HG03095 (cell line): ENCODE measurements at regions not wholly inside any gene's neighbourhood (a gene's known extent, or its start where the extent isn't known, plus 50 kb on each side); places are given as distances from the start of the nearest gene placed in this dataset.

ENCODE experiments used
- ATAC-seq: cut with Tn5 transposase; IDR thresholded peaks from one replicate; pipeline ENCODE4 v1.9.1; 2021; ENCODE audit warnings: moderate library complexity; ENCODE audit not compliant: unreplicated experiment

DNA sequence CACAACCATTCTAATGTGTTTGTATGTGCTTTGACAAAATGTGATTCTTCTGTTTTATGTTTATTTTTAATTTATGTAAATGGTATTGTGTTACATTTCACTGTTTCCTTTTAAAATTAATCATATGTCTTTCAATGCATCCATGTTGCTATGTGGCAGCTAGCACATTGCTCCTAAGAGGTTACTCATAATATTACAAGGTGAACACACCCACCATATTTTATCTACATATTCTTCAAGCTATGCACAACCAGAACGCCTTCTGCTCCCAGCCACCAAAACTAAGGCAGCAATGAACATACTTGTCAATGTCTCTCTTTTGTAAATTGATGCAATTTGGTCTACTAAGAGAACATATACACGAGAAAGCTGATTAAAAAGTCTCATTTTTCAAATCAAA lies 160.6 kb upstream of the OSR1 start:
- ATAC-seq, result no peak

DNA sequence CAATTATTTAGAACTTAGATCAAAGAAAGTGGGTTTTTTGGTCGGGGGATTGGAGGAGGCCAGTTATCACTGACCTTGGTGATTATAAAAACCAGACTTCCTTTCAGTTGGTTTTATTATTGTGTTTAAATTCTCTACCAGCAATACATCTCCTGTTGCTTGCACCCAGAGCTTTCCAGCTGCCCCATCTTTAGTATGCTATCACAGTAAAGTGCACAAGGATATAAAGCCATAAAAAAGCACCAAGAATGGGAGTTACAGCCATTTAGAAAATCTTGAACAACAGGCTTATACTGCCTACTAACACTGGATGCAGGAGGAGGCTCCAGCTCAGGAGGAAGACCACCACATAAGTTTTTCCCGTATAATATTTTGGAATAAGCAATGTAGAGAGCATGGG lies 148.7 kb upstream of the OSR1 start:
- no peak for ATAC-seq

DNA sequence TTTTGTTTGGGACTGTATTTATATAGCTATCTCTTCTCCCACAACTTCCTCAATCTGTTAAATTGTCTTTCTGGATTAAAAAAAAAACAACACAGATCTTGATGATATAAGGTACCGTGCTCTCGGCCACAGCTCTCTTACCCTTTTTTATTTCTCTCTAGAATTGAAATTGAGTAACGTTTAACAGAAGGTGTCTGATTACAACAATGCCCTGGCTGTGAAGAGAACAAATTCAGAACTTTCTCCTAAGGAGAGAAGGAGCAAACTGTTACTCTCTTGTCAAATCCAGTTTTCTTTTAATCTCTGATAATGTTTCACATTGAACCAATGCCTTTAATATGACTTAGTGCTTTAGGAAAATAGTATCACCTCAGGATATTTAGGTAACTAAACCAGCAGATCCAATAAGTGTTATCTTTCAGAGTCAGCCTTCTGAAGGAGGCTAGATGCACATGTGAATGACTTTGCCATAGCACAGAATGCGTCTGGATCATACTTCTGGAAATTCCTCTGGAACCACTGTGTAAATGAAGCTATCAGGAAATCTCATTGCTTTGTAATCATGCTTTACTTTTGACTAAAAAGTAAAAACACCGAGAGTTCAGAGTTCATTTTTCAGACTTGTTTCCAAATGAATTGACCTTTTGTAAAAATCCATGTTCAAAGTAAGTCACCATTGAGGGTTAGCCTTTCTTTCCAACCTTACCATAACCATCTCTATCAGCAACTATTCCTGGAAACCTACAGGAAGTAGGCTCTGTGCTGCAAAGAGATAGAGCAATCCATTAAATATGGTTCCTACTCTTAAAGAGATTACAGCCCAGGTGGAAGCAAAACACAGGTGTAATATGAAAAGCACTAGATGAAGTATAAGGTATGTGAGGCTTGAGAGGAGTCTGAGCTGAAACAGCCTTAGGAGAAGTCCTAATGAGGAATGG lies 147.0 kb upstream of the OSR1 start:
- ATAC-seq, result no peak

DNA sequence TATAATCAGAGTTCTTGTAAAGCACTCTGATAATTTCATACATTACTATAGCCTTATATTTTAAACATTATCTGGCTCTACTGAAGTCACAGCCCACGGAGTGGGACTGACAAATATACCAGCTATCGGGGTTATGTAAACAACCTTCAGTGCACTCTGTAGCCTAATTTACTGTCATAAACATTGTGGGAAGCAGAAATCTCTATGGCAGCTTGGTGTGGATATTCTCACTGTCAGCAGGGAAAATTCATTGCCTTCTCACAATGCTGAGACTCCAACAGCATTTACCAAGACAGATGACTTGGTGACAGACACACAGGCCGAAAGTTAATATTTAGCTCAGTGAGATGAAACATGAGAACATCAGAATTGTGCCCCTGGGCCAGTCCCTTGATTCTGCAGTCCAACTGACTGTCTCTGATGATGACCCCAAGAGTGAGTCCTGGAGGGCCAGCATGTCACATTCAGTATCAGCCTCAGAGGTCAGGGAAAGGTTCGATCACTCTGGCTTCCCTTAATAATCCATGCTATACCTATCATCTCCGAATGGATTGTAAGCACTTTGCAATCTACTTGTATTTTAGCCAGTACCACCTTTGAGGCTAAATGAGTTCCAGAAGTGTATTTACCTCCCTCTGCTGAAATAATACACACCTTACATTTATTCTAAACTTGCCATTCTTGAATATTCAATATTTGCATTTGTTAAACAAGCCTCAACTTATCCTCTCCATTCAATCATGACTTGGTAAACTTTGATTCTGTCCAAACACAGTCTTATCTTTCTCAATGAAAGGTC lies 146.2 kb upstream of the OSR1 start:
- ATAC-seq, result no peak

DNA sequence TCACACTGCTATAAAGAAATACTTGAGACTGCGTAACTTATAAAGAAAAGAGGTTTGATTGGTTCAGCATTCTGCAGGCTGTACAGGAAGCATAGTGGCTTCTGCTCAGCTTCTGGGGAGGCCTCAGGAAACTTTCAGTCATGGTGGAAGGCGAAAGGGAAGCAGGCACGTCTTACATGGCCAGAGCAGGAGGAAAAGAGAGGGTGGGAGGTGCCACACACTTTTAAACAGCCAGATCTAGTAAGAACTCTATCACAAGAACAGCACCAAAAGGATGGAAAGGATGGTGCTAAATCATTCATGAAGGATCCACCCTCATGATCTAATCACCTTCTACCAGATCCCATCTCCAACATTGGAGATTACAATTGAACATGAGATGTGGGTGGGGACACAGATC lies 145.5 kb upstream of the OSR1 start:
- ATAC-seq, result no peak

DNA sequence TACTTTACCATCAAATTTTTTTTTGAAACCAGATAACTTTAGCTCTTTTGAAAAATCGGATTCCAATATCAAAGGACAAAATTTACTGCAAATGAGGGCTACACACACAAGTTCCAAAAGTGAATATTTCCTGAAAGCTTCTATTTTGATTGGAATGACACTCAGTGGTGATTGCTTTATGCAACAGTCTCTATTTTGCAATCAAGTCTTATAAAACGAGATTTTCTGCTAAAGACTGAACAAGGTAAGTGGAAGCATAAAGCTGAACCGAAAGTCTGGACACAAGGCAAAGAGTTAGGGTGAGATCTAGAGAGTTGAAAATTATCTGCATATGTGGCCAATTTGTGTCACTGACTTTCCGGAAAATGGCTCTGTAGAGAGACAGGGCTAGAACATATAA lies 145.0 kb upstream of the OSR1 start:
- ATAC-seq, result no peak

DNA sequence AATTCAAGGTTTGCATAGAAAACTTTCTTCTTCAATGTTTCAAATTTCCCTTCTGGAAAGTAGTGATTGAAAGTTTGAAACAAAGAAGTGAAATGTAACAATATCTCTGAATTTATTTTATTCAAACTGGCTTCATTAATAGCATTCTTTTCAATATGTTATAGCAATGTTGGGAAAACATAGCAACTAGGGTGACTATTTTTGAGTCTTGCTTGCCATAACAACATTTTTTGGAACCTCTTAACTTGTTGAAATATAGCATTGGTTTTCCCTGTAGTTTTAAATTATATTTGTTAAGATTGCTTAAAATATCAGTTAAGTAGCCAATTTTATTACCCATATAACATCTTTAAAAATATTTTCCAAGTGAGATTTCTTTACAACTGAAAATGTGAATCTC lies 141.7 kb upstream of the OSR1 start:
- no peak for ATAC-seq

DNA sequence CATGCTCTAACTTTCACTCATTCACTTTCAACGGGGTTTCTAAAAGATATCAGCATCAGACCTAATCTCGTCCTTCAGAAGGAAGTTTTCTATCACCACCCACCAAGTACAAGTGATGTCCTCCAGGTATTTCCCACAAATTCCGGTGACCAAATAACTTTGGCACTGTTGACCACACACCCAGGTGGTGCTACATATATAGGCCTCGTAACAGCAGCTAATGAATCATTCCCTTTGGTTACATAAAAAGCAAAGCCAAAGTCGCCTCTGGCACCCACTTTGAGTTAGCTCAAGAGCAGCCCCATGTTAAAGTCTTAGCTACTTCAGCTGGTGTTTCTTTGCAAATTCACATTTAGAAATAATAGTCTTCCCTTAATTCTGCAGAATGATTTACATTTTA lies 138.2 kb upstream of the OSR1 start:
- no peak for ATAC-seq

DNA sequence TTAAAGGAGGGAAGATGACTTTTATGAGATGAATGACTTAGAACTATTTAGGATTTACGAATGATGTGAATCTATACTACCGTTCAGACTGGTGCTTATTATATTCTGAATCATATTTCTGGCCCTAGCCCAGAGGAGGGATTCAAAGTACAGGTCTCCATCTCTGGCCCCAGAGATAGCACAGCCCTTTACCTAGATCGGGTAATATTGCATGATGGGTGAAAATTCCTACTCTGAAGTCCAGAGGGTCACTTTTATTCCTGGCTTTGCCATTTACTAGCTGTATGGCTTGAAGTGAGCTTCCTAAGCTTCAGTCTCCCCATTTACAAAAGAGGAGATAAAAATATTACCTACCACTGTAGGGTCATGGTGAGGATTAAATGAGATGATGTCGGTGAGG lies 135.8 kb upstream of the OSR1 start:
- ATAC-seq, result no peak

DNA sequence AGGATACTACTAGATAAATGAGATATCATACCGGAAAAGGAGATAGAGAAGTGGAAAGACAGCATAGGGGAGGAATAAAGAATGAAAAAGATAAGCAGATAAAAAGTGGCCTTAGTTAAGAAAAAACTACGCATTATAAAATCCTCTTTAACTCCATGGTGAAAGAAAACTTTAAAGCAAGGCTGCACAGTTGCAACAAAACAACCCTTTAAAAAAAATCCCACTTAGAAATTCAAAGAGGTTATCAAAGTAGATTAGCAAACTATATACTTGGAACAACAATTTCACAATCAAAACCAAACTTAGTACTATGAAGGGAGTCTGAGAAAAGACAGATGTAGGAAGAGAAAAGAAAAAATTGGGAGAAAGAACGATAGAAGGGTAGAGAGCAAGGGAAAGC lies 133.4 kb upstream of the OSR1 start:
- no peak for ATAC-seq

DNA sequence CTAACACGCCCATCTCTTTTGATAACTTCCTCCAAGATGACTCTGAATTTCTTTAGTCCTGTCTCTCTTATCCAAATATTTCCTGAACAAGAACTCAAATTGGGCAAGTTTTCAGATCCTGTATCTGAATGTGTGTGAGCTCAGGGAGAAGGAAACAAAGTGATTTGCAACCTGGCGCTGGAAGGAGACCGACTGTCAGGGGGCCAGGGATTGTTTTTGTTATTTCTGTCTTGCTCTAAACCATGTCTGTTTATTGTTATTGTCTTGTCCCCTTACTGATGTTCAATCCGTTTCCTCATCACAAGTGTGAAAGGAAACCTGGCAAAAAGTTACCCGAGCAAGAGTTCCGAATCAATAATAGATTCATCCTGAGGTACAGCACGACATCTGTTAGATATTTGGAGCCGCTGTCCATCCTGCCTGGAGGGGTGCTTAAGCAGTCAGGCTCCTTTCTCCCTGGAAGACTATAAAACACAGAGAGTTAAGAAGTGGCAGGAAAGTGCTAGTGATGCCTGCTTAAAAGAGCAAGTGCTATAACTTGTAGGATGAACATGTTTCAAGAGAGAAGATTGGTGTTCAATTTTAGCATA lies 132.5 kb upstream of the OSR1 start:
- ATAC-seq, result no peak

DNA sequence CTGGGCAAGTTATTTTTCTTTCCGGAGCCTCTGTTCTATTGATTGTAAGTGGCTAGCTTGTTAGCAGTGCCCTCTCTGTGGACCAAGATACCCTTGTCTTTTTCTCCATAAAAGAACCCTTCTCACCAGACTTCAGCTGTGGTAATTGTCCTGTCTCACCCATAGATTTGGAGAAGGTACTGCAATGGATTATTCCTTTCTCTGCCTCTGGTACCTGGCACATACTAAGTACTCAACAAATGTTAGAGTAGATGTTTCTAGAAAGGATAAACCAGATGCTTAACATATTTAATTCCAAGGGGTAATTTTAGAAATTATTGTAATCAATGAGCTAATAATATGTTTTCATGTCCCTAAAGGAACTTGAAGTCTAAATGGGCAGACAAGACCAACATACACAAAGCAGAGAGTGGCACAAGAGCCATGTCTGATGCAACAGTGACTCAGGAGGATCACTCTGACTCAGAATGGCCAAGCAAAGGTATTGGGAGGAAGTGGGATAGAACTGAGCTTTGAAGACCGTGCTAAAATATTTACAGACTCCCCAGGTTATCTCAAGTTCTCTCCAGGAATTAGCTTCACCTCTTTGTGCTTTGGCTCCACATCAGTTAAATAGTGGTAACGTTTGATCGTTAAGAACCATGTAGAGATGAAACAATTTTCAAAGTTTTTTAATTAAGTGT lies 129.7 kb upstream of the OSR1 start:
- peak; percentile 89 for ATAC-seq

DNA sequence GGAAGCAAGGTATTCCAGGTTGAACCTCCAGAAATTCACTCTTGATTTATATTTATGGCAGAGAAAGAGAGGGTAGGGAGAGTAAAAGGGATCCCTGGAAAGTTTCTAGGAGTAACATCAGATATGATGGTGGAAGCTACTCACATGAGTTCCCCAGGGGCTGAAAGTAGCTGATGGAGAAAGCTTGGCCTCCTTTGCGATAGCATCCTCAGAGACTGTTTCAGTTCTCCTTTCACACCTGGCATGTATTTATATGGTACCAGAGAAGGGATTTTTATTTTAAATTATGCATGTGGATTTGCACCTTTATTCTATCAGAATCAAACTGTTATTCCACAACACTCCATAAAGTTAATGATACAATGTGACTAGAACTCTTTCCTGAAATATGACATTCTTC lies 126.3 kb upstream of the OSR1 start:
- ATAC-seq, result peak; percentile 49

DNA sequence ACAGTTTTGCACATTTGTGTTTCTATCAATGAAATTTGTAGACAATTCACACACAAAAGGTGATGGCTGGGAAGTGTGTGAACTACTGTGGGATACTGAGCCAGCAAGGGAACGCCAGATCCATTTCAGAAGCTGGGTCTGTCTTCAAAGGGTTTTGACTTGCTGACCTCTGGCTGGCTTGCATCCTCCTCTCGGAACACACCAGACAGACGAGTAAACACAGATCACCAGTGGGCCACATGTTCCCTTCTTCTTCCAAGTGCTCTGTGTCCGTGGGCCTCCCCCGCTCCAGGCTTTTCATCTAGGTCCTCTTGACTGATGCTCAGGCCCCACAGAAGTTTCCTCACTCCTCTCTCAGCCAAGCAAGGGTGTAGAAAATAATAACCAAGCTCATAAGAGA lies 122.2 kb upstream of the OSR1 start:
- no peak for ATAC-seq

DNA sequence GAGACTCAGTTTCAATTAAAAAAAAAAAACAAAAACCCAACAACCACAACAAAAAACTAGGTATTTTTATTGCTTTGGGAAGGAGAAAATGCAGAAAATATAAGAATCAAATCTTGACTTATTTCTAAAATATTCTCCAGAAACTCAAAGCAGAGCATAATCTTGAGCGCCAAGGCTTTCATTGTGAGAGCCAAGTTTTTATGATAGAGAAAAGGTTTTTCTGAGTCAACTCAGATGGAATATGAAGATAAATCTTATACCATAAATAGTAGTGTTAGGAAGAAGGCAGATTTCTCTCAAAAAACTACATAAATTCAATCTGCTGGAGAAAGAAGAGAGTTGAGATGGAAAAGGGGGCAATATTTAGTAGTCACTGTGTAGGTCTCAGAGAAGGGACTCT lies 121.2 kb upstream of the OSR1 start:
- no peak for ATAC-seq

DNA sequence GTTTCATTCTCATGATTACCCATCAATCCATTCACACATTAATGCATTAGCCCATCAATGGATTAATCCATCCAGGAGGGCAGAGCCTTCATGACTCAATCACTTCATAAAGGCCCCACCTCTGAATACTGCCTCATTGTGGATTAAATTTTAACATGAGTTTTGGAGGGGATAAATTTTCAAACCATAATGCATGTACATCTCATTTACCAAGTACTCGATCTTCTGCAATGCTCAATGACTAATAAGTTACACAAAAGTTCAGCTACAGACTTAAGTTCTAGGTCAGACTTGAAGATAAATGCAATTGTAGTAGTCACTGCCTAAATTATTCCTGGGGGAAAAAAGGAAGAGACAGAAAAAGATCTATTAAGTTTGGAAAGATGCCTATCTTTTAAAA lies 120.0 kb upstream of the OSR1 start:
- ATAC-seq, result no peak

DNA sequence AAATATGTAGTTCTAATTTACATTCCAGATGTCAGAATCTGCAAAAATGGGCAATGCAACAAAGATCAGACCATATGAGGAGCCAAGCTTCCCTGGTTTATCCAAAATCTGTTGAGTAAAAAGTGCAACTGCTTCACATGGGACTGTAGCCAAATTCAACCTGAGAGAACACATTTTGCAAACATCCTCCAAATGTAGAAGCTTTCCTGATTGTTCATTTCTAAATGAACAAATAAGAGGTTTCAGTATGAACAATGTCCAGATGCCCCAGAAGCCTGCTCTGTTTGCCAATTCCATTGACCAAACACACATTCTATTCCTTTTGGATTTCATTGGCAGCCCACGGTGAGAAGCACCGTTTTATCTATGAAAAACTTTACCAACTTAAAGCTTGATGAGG lies 117.9 kb upstream of the OSR1 start:
- ATAC-seq, result no peak

DNA sequence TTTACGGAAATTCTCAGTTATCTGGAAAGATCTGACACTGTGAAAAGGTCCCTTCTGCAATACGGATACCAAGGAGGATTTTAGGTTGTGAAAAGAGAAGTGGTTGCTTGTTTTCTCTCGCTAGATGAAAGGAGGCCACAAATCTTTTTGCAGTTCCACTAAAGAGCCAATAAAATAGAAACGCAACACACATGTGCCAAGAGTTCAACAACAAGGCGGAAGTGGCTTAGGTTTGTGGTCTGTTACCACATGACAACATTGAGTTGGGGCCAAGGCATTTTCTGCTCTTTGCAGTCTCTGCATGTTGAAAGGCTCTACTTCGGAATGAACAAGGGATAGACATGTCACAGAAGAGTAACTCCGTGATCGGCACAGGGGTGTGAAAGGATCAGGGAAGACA lies 115.7 kb upstream of the OSR1 start:
- peak; percentile 98 for ATAC-seq

DNA sequence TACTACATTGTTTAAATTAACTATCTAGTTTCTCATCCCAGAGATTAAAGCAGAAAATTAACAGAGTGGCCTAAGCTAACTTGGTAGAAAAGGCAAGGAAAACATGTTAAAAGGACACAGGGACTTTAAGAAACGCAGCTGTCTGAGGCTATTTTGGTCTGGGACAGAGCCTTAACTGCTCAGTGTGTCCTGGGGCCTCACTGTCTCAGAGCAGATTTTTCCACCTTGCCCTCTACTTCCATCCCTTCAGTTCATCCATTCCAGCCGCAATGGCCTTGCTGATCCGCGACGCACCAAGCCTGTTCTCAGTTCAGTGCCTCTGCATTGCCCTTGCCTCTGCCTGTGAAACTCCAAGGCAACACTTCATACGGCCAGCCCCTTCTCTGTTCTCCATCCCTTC lies 114.9 kb upstream of the OSR1 start:
- ATAC-seq, result no peak

DNA sequence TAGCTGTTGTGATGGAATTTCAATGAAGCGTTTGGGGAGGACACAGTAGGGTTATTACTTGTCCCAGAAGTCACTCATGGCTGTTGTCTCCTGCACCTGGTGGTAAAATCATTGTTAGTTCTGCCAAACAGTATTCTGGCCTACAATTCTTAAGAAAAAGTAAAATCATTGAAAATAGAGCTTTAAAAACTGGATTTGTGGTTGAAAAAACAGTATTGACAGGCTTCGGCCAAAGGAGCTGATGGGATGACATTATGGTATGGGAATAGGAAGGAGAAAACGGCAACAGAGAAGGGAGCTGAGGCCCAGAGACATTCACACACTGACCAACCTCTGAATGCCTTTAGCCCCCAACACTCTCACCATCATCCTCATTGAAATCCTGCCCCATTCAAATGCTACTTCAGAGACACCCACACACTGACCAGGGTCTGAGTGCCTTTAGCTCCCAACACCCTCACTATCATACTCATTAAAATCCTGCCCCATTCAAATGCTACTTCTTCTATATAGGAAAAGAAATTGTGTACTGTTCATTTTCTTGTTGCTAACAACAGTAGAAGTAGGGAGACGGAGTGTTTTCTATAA lies 114.1 kb upstream of the OSR1 start:
- no peak for ATAC-seq

DNA sequence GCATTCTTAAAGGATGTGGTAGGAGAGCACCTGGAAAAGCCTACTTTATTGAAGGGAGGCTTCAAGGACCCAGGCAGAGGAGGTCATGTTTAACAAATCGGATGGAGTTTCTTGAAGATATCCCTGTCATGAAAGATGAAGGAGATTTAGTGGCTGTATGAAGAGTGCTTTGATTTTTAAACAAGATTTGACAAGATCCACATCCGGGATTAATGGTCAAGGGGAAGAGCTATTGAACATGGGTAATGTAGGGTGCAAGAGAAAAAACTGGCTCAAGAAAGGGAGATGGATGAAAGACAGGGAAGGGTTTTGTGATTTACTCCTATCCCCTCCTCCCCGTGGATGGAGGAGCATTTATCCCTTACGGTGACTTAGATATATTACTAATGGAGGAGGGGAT lies 113.1 kb upstream of the OSR1 start:
- no peak for ATAC-seq
